ENCODE measurements at regions not wholly inside any gene's neighbourhood (a gene's known extent, or its start where the extent isn't known, plus 50 kb on each side); places are given as distances from the start of the nearest gene placed in this dataset.
"Not testable (repeated sequence)": the region's sequence is repeated elsewhere in the genome, so short reads cannot be mapped to it uniquely, and the experiment has no call there.

GRCh38 chr5:138677782-138678181 is 75.4 kb upstream of the CTNNA1 start:
- ATAC-seq (no peak), DNase-seq (no peak)
- H3K27me3 Mint-ChIP-seq (ENCODE audit: low read depth), result peaks cover 50% of the 10 kb centered on the region
- H3K9me3 Mint-ChIP-seq, result peaks cover 17% of the 10 kb centered on the region
- H3K4me1 Mint-ChIP-seq (ENCODE audit: low read depth), result no peaks in the 10 kb centered on the region
- peaks cover 2% of the 10 kb centered on the region for H3K36me3 Mint-ChIP-seq (ENCODE audit: insufficient read depth)
- H3K4me3 Mint-ChIP-seq, result no peak overlapping the region

- peaks cover 2% of the 10 kb centered on the region for H3K36me3 Mint-ChIP-seq (ENCODE audit: insufficient read depth)
- no peaks in the 10 kb centered on the region for H3K4me1 Mint-ChIP-seq (ENCODE audit: low read depth)
- DNase-seq (no peak), ATAC-seq (no peak)
- H3K4me3 Mint-ChIP-seq, result no peak overlapping the region
- H3K27me3 Mint-ChIP-seq (ENCODE audit: low read depth), result peaks cover 54% of the 10 kb centered on the region
- H3K9me3 Mint-ChIP-seq, result peaks cover 17% of the 10 kb centered on the region
These were observed 76.5 kb upstream of the CTNNA1 start for GRCh38 chr5:138676556-138677193.

GRCh38 chr5:138676002-138676401 is 77.2 kb upstream of the CTNNA1 start:
- DNase-seq (no peak), ATAC-seq (no peak)
- Mint-ChIP-seq H3K9me3 (peaks cover 17% of the 10 kb centered on the region), H3K36me3 (ENCODE audit: insufficient read depth) (peaks cover 2% of the 10 kb centered on the region), H3K27me3 (ENCODE audit: low read depth) (peaks cover 54% of the 10 kb centered on the region), H3K4me3 (no peak overlapping the region), H3K4me1 (ENCODE audit: low read depth) (no peaks in the 10 kb centered on the region)

GRCh38 chr5:138668451-138669380 is 84.5 kb upstream of the CTNNA1 start:
- ATAC-seq (peak; percentile 73 to 76), DNase-seq (no peak)
- Mint-ChIP-seq H3K27me3 (ENCODE audit: low read depth) (peaks cover 81% of the 10 kb centered on the region), H3K4me1 (ENCODE audit: low read depth) (peaks cover 25% of the 10 kb centered on the region), H3K9me3 (peaks cover 9% of the 10 kb centered on the region), H3K36me3 (ENCODE audit: insufficient read depth) (no peaks in the 10 kb centered on the region), H3K4me3 (no peak overlapping the region)

GRCh38 chr5:138667782-138668331 is 85.4 kb upstream of the CTNNA1 start:
- H3K9me3 Mint-ChIP-seq; DNase-seq; H3K4me3 Mint-ChIP-seq; H3K36me3 Mint-ChIP-seq (ENCODE audit: insufficient read depth); ATAC-seq: not testable (repeated sequence)
- Mint-ChIP-seq H3K4me1 (ENCODE audit: low read depth) (peaks cover 34% of the 10 kb centered on the region), H3K27me3 (ENCODE audit: low read depth) (peaks cover 79% of the 10 kb centered on the region)

GRCh38 chr5:138666226-138666742 is 86.9 kb upstream of the CTNNA1 start:
- Mint-ChIP-seq H3K4me1 (ENCODE audit: low read depth) (peaks cover 45% of the 10 kb centered on the region), H3K9me3 (no peaks in the 10 kb centered on the region), H3K36me3 (ENCODE audit: insufficient read depth) (no peaks in the 10 kb centered on the region), H3K27me3 (ENCODE audit: low read depth) (peaks cover 84% of the 10 kb centered on the region), H3K4me3 (no peak overlapping the region)
- no peak for DNase-seq
- ATAC-seq, result no peak

GRCh38 chr5:138665261-138665660 is 88.0 kb upstream of the CTNNA1 start:
- Mint-ChIP-seq H3K4me1 (ENCODE audit: low read depth) (peaks cover 48% of the 10 kb centered on the region), H3K4me3 (no peak overlapping the region), H3K27me3 (ENCODE audit: low read depth) (peaks cover 87% of the 10 kb centered on the region), H3K9me3 (no peaks in the 10 kb centered on the region), H3K36me3 (ENCODE audit: insufficient read depth) (no peaks in the 10 kb centered on the region)
- ATAC-seq (no peak), DNase-seq (no peak)

- no peak for ATAC-seq
- H3K9me3 Mint-ChIP-seq, result no peaks in the 10 kb centered on the region
- no peaks in the 10 kb centered on the region for H3K36me3 Mint-ChIP-seq (ENCODE audit: insufficient read depth)
- H3K4me3 Mint-ChIP-seq, result no peak overlapping the region
- H3K27me3 Mint-ChIP-seq (ENCODE audit: low read depth), result peaks cover 88% of the 10 kb centered on the region
- peaks cover 44% of the 10 kb centered on the region for H3K4me1 Mint-ChIP-seq (ENCODE audit: low read depth)
- DNase-seq, result no peak
These were observed 88.8 kb upstream of the CTNNA1 start for GRCh38 chr5:138664276-138664943.

GRCh38 chr5:138663561-138663960 is 88.4 kb upstream of the HSPA9 start:
- ATAC-seq, result no peak

GRCh38 chr5:138663009-138663408 is 87.8 kb upstream of the HSPA9 start:
- H3K4me3 Mint-ChIP-seq, result no peak overlapping the region
- H3K4me1 Mint-ChIP-seq (ENCODE audit: low read depth), result peaks cover 30% of the 10 kb centered on the region
- H3K36me3 Mint-ChIP-seq (ENCODE audit: insufficient read depth), result no peaks in the 10 kb centered on the region
- H3K9me3 Mint-ChIP-seq, result no peaks in the 10 kb centered on the region
- peak; percentile 35 to 44 for ATAC-seq
- no peak for DNase-seq
- H3K27me3 Mint-ChIP-seq (ENCODE audit: low read depth), result peaks cover 85% of the 10 kb centered on the region

More at GRCh38 chr5:138663561-138663960, 88.4 kb upstream of the HSPA9 start:
- no peaks in the 10 kb centered on the region for H3K36me3 Mint-ChIP-seq (ENCODE audit: insufficient read depth)
- DNase-seq, result no peak
- H3K9me3 Mint-ChIP-seq, result no peaks in the 10 kb centered on the region
- no peak overlapping the region for H3K4me3 Mint-ChIP-seq
- H3K27me3 Mint-ChIP-seq (ENCODE audit: low read depth), result peaks cover 88% of the 10 kb centered on the region
- peaks cover 35% of the 10 kb centered on the region for H3K4me1 Mint-ChIP-seq (ENCODE audit: low read depth)

- Mint-ChIP-seq H3K4me3 (no peak overlapping the region), H3K27me3 (ENCODE audit: low read depth) (peaks cover 85% of the 10 kb centered on the region), H3K9me3 (no peaks in the 10 kb centered on the region), H3K36me3 (ENCODE audit: insufficient read depth) (no peaks in the 10 kb centered on the region), H3K4me1 (ENCODE audit: low read depth) (peaks cover 26% of the 10 kb centered on the region)
- ATAC-seq, result peak; percentile 60 to 72
- DNase-seq, result no peak
These were observed 87.4 kb upstream of the HSPA9 start for GRCh38 chr5:138662599-138662998.

GRCh38 chr5:138661991-138662434 is 86.8 kb upstream of the HSPA9 start:
- H3K9me3 Mint-ChIP-seq, result no peaks in the 10 kb centered on the region
- no peak for DNase-seq
- peaks cover 26% of the 10 kb centered on the region for H3K4me1 Mint-ChIP-seq (ENCODE audit: low read depth)
- no peak for ATAC-seq
- no peak overlapping the region for H3K4me3 Mint-ChIP-seq
- no peaks in the 10 kb centered on the region for H3K36me3 Mint-ChIP-seq (ENCODE audit: insufficient read depth)
- H3K27me3 Mint-ChIP-seq (ENCODE audit: low read depth), result peaks cover 91% of the 10 kb centered on the region

GRCh38 chr5:138661291-138661960 is 86.2 kb upstream of the HSPA9 start:
- H3K4me1 Mint-ChIP-seq (ENCODE audit: low read depth), result peaks cover 26% of the 10 kb centered on the region
- H3K27me3 Mint-ChIP-seq (ENCODE audit: low read depth), result peaks cover 91% of the 10 kb centered on the region
- no peaks in the 10 kb centered on the region for H3K36me3 Mint-ChIP-seq (ENCODE audit: insufficient read depth)
- no peak overlapping the region for H3K4me3 Mint-ChIP-seq
- ATAC-seq (no peak), DNase-seq (no peak)
- H3K9me3 Mint-ChIP-seq, result no peaks in the 10 kb centered on the region

Data from activated T-cell treated with anti-CD3 and anti-CD28 coated beads, Interleukin-2, amount 50 U/mL, for 4 hours (primary cell).